GM21723 (cell line): ENCODE measurements at regions not wholly inside any gene's neighbourhood (a gene's known extent, or its start where the extent isn't known, plus 50 kb on each side); places are given as distances from the start of the nearest gene placed in this dataset.
"Not testable (repeated sequence)": the region's sequence is repeated elsewhere in the genome, so short reads cannot be mapped to it uniquely, and the experiment has no call there.

Experiments
- ATAC-seq: cut with Tn5 transposase; IDR thresholded peaks from one replicate; pipeline ENCODE4 v1.9.1; 2021; ENCODE audit warnings: mild to moderate bottlenecking, moderate library complexity; ENCODE audit not compliant: unreplicated experiment

- no peak for ATAC-seq
Measured at GRCh38 chr4:179048839-179049453, 1606.7 kb upstream of the AGA start.

GRCh38 chr4:179051206-179051605 lies 1609.0 kb upstream of the AGA start:
- ATAC-seq: no peak

- no peak for ATAC-seq
Measured at GRCh38 chr4:179059396-179059795, 1617.2 kb upstream of the AGA start.

GRCh38 chr4:179066254-179066653 lies 1624.0 kb upstream of the AGA start:
- not testable (repeated sequence) for ATAC-seq

- no peak for ATAC-seq
Measured at GRCh38 chr4:179071131-179071530, 1628.9 kb upstream of the AGA start.

GRCh38 chr4:179076865-179077264 lies 1634.6 kb upstream of the AGA start:
- no peak for ATAC-seq

GRCh38 chr4:179095585-179096221 lies 1653.5 kb upstream of the AGA start:
- ATAC-seq: no peak

GRCh38 chr4:179097741-179098140 lies 1655.5 kb upstream of the AGA start:
- ATAC-seq: no peak

GRCh38 chr4:179110356-179110755 lies 1668.1 kb upstream of the AGA start:
- no peak for ATAC-seq

GRCh38 chr4:179110816-179111215 lies 1668.6 kb upstream of the AGA start:
- ATAC-seq: no peak

- ATAC-seq: no peak
Measured at GRCh38 chr4:179112441-179113170, 1670.4 kb upstream of the AGA start.

- ATAC-seq: no peak
Measured at GRCh38 chr4:179114615-179115014, 1672.4 kb upstream of the AGA start.

GRCh38 chr4:179116011-179116410 lies 1673.8 kb upstream of the AGA start:
- no peak for ATAC-seq

GRCh38 chr4:179116581-179116980 lies 1674.3 kb upstream of the AGA start:
- ATAC-seq: no peak

GRCh38 chr4:179123084-179123483 lies 1680.8 kb upstream of the AGA start:
- ATAC-seq: no peak

- ATAC-seq: no peak
Measured at GRCh38 chr4:179124419-179124818, 1682.2 kb upstream of the AGA start.

- ATAC-seq: no peak
Measured at GRCh38 chr4:179124957-179125356, 1682.7 kb upstream of the AGA start.

- ATAC-seq: no peak
Measured at GRCh38 chr4:179125870-179126269, 1683.6 kb upstream of the AGA start.

GRCh38 chr4:179128299-179128698 lies 1686.1 kb upstream of the AGA start:
- ATAC-seq: no peak

- ATAC-seq: no peak
Measured at GRCh38 chr4:179130122-179130714, 1688.0 kb upstream of the AGA start.

- no peak for ATAC-seq
Measured at GRCh38 chr4:179145746-179146525, 1703.7 kb upstream of the AGA start.
